ENCODE measurements at regions not wholly inside any gene's neighbourhood (a gene's known extent, or its start where the extent isn't known, plus 50 kb on each side); places are given as distances from the start of the nearest gene placed in this dataset.

- DNase-seq (ENCODE audit: low spot score), result no peak
Measured at GRCh38 chr15:85977586-85977985, 102.1 kb upstream of the AGBL1 start.

GRCh38 chr15:85979929-85980328 lies 99.7 kb upstream of the AGBL1 start:
- DNase-seq (ENCODE audit: low spot score), result no peak

- no peak for DNase-seq (ENCODE audit: low spot score)
Measured at GRCh38 chr15:85980946-85981345, 98.7 kb upstream of the AGBL1 start.

GRCh38 chr15:85984241-85984640 lies 95.4 kb upstream of the AGBL1 start:
- no peak for DNase-seq (ENCODE audit: low spot score)

GRCh38 chr15:85986116-85986515 lies 93.6 kb upstream of the AGBL1 start:
- no peak for DNase-seq (ENCODE audit: low spot score)

- no peak for DNase-seq (ENCODE audit: low spot score)
Measured at GRCh38 chr15:85986741-85987140, 92.9 kb upstream of the AGBL1 start.

- no peak for DNase-seq (ENCODE audit: low spot score)
Measured at GRCh38 chr15:85988741-85989140, 90.9 kb upstream of the AGBL1 start.

- no peak for DNase-seq (ENCODE audit: low spot score)
Measured at GRCh38 chr15:85992224-85992623, 87.4 kb upstream of the AGBL1 start.

- DNase-seq (ENCODE audit: low spot score), result no peak
Measured at GRCh38 chr15:85993116-85993515, 86.6 kb upstream of the AGBL1 start.

- no peak for DNase-seq (ENCODE audit: low spot score)
Measured at GRCh38 chr15:85997618-85998017, 82.1 kb upstream of the AGBL1 start.

GRCh38 chr15:85999658-86000057 lies 80.0 kb upstream of the AGBL1 start:
- DNase-seq (ENCODE audit: low spot score), result no peak

- no peak for DNase-seq (ENCODE audit: low spot score)
Measured at GRCh38 chr15:86001200-86001599, 78.5 kb upstream of the AGBL1 start.

GRCh38 chr15:86002444-86002843 lies 77.2 kb upstream of the AGBL1 start:
- DNase-seq (ENCODE audit: low spot score), result no peak

GRCh38 chr15:86004061-86004460 lies 75.6 kb upstream of the AGBL1 start:
- no peak for DNase-seq (ENCODE audit: low spot score)

- DNase-seq (ENCODE audit: low spot score), result no peak
Measured at GRCh38 chr15:86006546-86006945, 73.1 kb upstream of the AGBL1 start.

- DNase-seq (ENCODE audit: low spot score), result no peak
Measured at GRCh38 chr15:86009727-86010126, 69.9 kb upstream of the AGBL1 start.

- DNase-seq (ENCODE audit: low spot score), result no peak
Measured at GRCh38 chr15:86010398-86010797, 69.3 kb upstream of the AGBL1 start.

- no peak for DNase-seq (ENCODE audit: low spot score)
Measured at GRCh38 chr15:86010891-86011290, 68.8 kb upstream of the AGBL1 start.

- DNase-seq (ENCODE audit: low spot score), result no peak
Measured at GRCh38 chr15:86014016-86014415, 65.7 kb upstream of the AGBL1 start.

GRCh38 chr15:86016750-86017149 lies 62.9 kb upstream of the AGBL1 start:
- no peak for DNase-seq (ENCODE audit: low spot score)

- no peak for DNase-seq (ENCODE audit: low spot score)
Measured at GRCh38 chr15:86018679-86019078, 61.0 kb upstream of the AGBL1 start.

GRCh38 chr15:86021281-86022264 lies 58.1 kb upstream of the AGBL1 start:
- no peak for DNase-seq (ENCODE audit: low spot score)

GRCh38 chr15:86028961-86029360 lies 50.7 kb upstream of the AGBL1 start:
- DNase-seq (ENCODE audit: low spot score), result no peak

Data from CD4-positive, alpha-beta T cell treated with Interleukin-15 for 4 hours (primary cell).